RKO (cell line): ENCODE measurements at regions not wholly inside any gene's neighbourhood (a gene's known extent, or its start where the extent isn't known, plus 50 kb on each side); places are given as distances from the start of the nearest gene placed in this dataset.

Experiments
- DNase-seq: peaks from one replicate; pipeline ENCODE4 v3.0.0-alpha.2; 2016; ENCODE audit warnings: low spot score

GRCh38 chr10:8987712-8988111 is 933.2 kb downstream of the GATA3 start:
- no peak for DNase-seq

- DNase-seq, result no peak
Measured at GRCh38 chr10:8990280-8990987, 935.9 kb downstream of the GATA3 start.

- no peak for DNase-seq
Measured at GRCh38 chr10:8992009-8992408, 937.5 kb downstream of the GATA3 start.

GRCh38 chr10:8993864-8994263 is 939.4 kb downstream of the GATA3 start:
- DNase-seq, result no peak

- DNase-seq, result no peak
Measured at GRCh38 chr10:8998751-8999150, 944.3 kb downstream of the GATA3 start.

- DNase-seq, result no peak
Measured at GRCh38 chr10:9003122-9003521, 948.6 kb downstream of the GATA3 start.

GRCh38 chr10:9004736-9005135 is 950.2 kb downstream of the GATA3 start:
- no peak for DNase-seq

GRCh38 chr10:9009505-9009904 is 955.0 kb downstream of the GATA3 start:
- DNase-seq, result no peak

- no peak for DNase-seq
Measured at GRCh38 chr10:9010093-9010492, 955.6 kb downstream of the GATA3 start.

- no peak for DNase-seq
Measured at GRCh38 chr10:9010931-9011670, 956.6 kb downstream of the GATA3 start.

GRCh38 chr10:9012312-9012711 is 957.8 kb downstream of the GATA3 start:
- DNase-seq, result no peak

GRCh38 chr10:9015005-9015404 is 960.5 kb downstream of the GATA3 start:
- no peak for DNase-seq

- no peak for DNase-seq
Measured at GRCh38 chr10:9015447-9015846, 961.0 kb downstream of the GATA3 start.

GRCh38 chr10:9016930-9017329 is 962.4 kb downstream of the GATA3 start:
- no peak for DNase-seq

- no peak for DNase-seq
Measured at GRCh38 chr10:9018195-9019173, 964.0 kb downstream of the GATA3 start.

GRCh38 chr10:9023206-9023605 is 968.7 kb downstream of the GATA3 start:
- no peak for DNase-seq

- DNase-seq, result peak; percentile 14
Measured at GRCh38 chr10:9024210-9024609, 969.7 kb downstream of the GATA3 start.

GRCh38 chr10:9028231-9028630 is 973.7 kb downstream of the GATA3 start:
- peak; percentile 3 for DNase-seq

- no peak for DNase-seq
Measured at GRCh38 chr10:9035355-9035754, 980.9 kb downstream of the GATA3 start.

GRCh38 chr10:9036711-9037204 is 982.3 kb downstream of the GATA3 start:
- no peak for DNase-seq

GRCh38 chr10:9038146-9038714 is 983.7 kb downstream of the GATA3 start:
- DNase-seq, result no peak

- no peak for DNase-seq
Measured at GRCh38 chr10:9043466-9043865, 989.0 kb downstream of the GATA3 start.
